HG02885 (cell line): ENCODE measurements at regions not wholly inside any gene's neighbourhood (a gene's known extent, or its start where the extent isn't known, plus 50 kb on each side); places are given as distances from the start of the nearest gene placed in this dataset.
"Not testable (repeated sequence)": the region's sequence is repeated elsewhere in the genome, so short reads cannot be mapped to it uniquely, and the experiment has no call there.

Source experiments
- ATAC-seq: cut with Tn5 transposase; IDR thresholded peaks from one replicate; pipeline ENCODE4 v1.9.1; 2021; ENCODE audit warnings: mild to moderate bottlenecking; ENCODE audit not compliant: unreplicated experiment, poor library complexity

- ATAC-seq, result not testable (repeated sequence)
Measured at GRCh38 chr10:48102410-48103146, 103.0 kb upstream of the FAM25C start.

GRCh38 chr10:48098854-48099253 lies 99.3 kb upstream of the FAM25C start:
- not testable (repeated sequence) for ATAC-seq

GRCh38 chr10:48090706-48091105 lies 91.1 kb upstream of the FAM25C start:
- not testable (repeated sequence) for ATAC-seq

- not testable (repeated sequence) for ATAC-seq
Measured at GRCh38 chr10:48088087-48088486, 88.5 kb upstream of the FAM25C start.

GRCh38 chr10:48084446-48084845 lies 84.9 kb upstream of the FAM25C start:
- not testable (repeated sequence) for ATAC-seq

- ATAC-seq, result not testable (repeated sequence)
Measured at GRCh38 chr10:48071228-48071627, 71.6 kb upstream of the FAM25C start.

GRCh38 chr10:48063944-48064625 lies 64.5 kb upstream of the FAM25C start:
- ATAC-seq, result peak; percentile 96

- ATAC-seq, result not testable (repeated sequence)
Measured at GRCh38 chr10:48055395-48055794, 55.8 kb upstream of the FAM25C start.
